ENCODE measurements at regions not wholly inside any gene's neighbourhood (a gene's known extent, or its start where the extent isn't known, plus 50 kb on each side); places are given as distances from the start of the nearest gene placed in this dataset.

DNA sequence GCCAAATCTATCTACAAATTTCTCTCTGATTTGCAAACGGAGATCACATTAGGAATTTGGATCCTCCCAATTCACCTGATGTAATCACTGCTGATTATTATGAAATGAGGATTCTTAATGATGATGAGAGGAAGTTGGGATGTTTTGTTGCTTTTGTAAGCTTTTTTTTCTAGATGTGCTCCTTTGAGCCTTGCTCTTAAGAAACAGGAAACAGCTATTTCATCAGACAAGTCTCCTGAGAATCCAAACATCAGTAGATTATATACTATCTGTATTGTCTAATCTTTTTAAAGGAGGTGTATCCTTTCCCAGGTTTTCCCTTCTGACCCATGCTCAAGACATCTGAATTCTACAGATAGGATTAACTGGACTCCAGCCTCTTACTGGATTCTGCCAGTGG is 73.3 kb downstream of the KIF2B start:
- no peak overlapping the region for H3K9ac ChIP-seq (ENCODE audit: low read length)
- H4K20me1 ChIP-seq (ENCODE audit: low read depth, low read length): no peaks in the 10 kb centered on the region
- H2AFZ ChIP-seq (ENCODE audit: low read depth, low read length, severe bottlenecking): no peak overlapping the region

DNA sequence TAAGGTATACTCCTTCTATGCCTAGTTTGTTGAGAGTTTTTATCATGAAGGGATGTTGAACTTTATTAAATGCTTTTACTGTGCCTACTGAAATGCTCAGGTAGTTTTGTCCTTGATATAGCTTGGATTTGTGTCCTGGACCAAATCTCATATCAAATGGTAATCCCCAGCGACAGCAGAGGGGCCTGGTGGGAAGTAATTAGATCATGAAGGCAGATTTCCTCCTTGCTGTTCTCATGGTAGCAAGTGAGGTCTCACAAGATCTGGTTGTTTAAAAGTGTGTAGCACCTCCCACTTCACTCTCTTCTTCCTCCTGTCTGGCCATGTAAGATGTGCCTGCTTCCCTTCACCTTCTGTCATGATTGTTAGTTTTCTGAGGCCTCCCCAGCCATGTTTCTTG is 78.2 kb downstream of the KIF2B start:
- no peak overlapping the region for H3K9ac ChIP-seq (ENCODE audit: low read length)
- H3K9me3 ChIP-seq (ENCODE audit: insufficient read depth, low read length): no peaks in the 10 kb centered on the region
- no peak for TF ChIP-seq EZH2phosphoT487 (conservative IDR thresholded peaks at IDR 0.05; ENCODE audit: low read length)
- no peak for TF ChIP-seq CTCF (IDR thresholded peaks at IDR 0.05; ENCODE audit: insufficient read depth, low read length, poor library complexity, severe bottlenecking)
- H2AFZ ChIP-seq (ENCODE audit: low read depth, low read length, severe bottlenecking): no peak overlapping the region
- no peaks in the 10 kb centered on the region for H4K20me1 ChIP-seq (ENCODE audit: low read depth, low read length)
- no peak overlapping the region for H3K4me3 ChIP-seq (ENCODE audit: insufficient read depth, low read length, poor library complexity, severe bottlenecking)
- H3K27me3 ChIP-seq (ENCODE audit: low read length): no peaks in the 10 kb centered on the region
- H3K4me2 ChIP-seq (ENCODE audit: low read depth, low read length, poor library complexity, severe bottlenecking): no peak overlapping the region
- H3F3A ChIP-seq (ENCODE audit: insufficient read depth): no peaks in the 10 kb centered on the region
- no peaks in the 10 kb centered on the region for H3K79me2 ChIP-seq (ENCODE audit: insufficient read depth, low read length)
- no peak overlapping the region for H3K27ac ChIP-seq (ENCODE audit: low read depth, low read length)
- H3K36me3 ChIP-seq (ENCODE audit: low read length): no peaks in the 10 kb centered on the region
- no peaks in the 10 kb centered on the region for H3K9me2 ChIP-seq (replicated peaks; ENCODE audit: insufficient read depth, low read length)

More for the DNA sequence above, 73.3 kb downstream of the KIF2B start:
- H3K79me2 ChIP-seq (ENCODE audit: insufficient read depth, low read length): no peaks in the 10 kb centered on the region
- H3K27ac ChIP-seq (ENCODE audit: low read depth, low read length): no peak overlapping the region
- no peaks in the 10 kb centered on the region for H3K27me3 ChIP-seq (ENCODE audit: low read length)
- H3K36me3 ChIP-seq (ENCODE audit: low read length): no peaks in the 10 kb centered on the region
- H3F3A ChIP-seq (ENCODE audit: insufficient read depth): no peaks in the 10 kb centered on the region
- TF ChIP-seq CTCF (IDR thresholded peaks at IDR 0.05; ENCODE audit: insufficient read depth, low read length, poor library complexity, severe bottlenecking) (no peak), EZH2phosphoT487 (conservative IDR thresholded peaks at IDR 0.05; ENCODE audit: low read length) (no peak)
- H3K9me3 ChIP-seq (ENCODE audit: insufficient read depth, low read length): no peaks in the 10 kb centered on the region
- no peaks in the 10 kb centered on the region for H3K9me2 ChIP-seq (replicated peaks; ENCODE audit: insufficient read depth, low read length)
- no peak overlapping the region for H3K4me2 ChIP-seq (ENCODE audit: low read depth, low read length, poor library complexity, severe bottlenecking)
- no peak overlapping the region for H3K4me3 ChIP-seq (ENCODE audit: insufficient read depth, low read length, poor library complexity, severe bottlenecking)

GRCh38 chr17:53907435-53907834 is 84.7 kb downstream of the KIF2B start:
- Histone ChIP-seq H2AFZ (ENCODE audit: low read depth, low read length, severe bottlenecking) (no peak overlapping the region), H3K36me3 (ENCODE audit: low read length) (no peaks in the 10 kb centered on the region), H3K9me3 (ENCODE audit: insufficient read depth, low read length) (no peaks in the 10 kb centered on the region), H3K27me3 (ENCODE audit: low read length) (no peaks in the 10 kb centered on the region), H3K27ac (ENCODE audit: low read depth, low read length) (no peak overlapping the region), H3K4me3 (ENCODE audit: insufficient read depth, low read length, poor library complexity, severe bottlenecking) (no peak overlapping the region), H3F3A (ENCODE audit: insufficient read depth) (no peaks in the 10 kb centered on the region), H3K9ac (ENCODE audit: low read length) (no peak overlapping the region), H3K9me2 (replicated peaks; ENCODE audit: insufficient read depth, low read length) (no peaks in the 10 kb centered on the region), H3K4me2 (ENCODE audit: low read depth, low read length, poor library complexity, severe bottlenecking) (no peak overlapping the region), H3K79me2 (ENCODE audit: insufficient read depth, low read length) (no peaks in the 10 kb centered on the region), H4K20me1 (ENCODE audit: low read depth, low read length) (no peaks in the 10 kb centered on the region)
- TF ChIP-seq EZH2phosphoT487 (conservative IDR thresholded peaks at IDR 0.05; ENCODE audit: low read length): no peak
- no peak for TF ChIP-seq CTCF (IDR thresholded peaks at IDR 0.05; ENCODE audit: insufficient read depth, low read length, poor library complexity, severe bottlenecking)
